ENCODE measurements at regions not wholly inside any gene's neighbourhood (a gene's known extent, or its start where the extent isn't known, plus 50 kb on each side); places are given as distances from the start of the nearest gene placed in this dataset.

DNA sequence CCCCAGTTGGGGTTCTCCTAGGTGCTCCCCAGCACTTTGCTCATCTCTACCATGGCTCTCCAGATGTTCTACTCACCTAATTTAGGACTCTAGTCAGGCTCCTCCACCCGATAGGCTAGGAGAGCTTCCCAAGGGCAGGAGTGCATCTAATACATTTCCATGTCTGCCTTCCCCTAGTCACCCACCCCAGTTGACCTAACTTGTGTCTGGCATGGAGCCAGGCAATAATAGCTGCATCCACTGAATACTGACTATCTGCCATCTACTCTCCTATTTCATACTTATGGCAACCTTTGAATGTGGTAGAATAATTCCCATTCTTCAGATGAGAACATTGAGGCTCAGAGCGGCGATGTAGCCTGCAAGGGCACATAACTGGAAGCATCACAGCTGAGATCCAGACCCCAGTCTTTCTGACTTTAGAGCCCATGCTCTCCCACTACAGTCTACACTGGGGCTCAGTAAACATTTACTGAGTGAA, 71.8 kb upstream of the YWHAQ start:
- CTCF ChIA-PET: no interaction called here
- no peak for TF ChIP-seq CBX3 (IDR thresholded peaks at IDR 0.05; ENCODE audit: low read depth)
- no peak for TF ChIP-seq TCF7L2 (IDR thresholded peaks at IDR 0.05; ENCODE audit: borderline replicate concordance, extremely low read depth, insufficient read depth, insufficient read length)
- TF ChIP-seq SP1 (IDR thresholded peaks at IDR 0.05; ENCODE audit: low read depth): no peak
- TF ChIP-seq, protein P1, sequence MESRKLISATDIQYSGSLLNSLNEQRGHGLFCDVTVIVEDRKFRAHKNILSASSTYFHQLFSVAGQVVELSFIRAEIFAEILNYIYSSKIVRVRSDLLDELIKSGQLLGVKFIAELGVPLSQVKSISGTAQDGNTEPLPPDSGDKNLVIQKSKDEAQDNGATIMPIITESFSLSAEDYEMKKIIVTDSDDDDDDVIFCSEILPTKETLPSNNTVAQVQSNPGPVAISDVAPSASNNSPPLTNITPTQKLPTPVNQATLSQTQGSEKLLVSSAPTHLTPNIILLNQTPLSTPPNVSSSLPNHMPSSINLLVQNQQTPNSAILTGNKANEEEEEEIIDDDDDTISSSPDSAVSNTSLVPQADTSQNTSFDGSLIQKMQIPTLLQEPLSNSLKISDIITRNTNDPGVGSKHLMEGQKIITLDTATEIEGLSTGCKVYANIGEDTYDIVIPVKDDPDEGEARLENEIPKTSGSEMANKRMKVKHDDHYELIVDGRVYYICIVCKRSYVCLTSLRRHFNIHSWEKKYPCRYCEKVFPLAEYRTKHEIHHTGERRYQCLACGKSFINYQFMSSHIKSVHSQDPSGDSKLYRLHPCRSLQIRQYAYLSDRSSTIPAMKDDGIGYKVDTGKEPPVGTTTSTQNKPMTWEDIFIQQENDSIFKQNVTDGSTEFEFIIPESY (IDR thresholded peaks at IDR 0.05; ENCODE audit: extremely low read depth, insufficient replicate concordance, low read length): no peak
- TF ChIP-seq POLR2AphosphoS5 (IDR thresholded peaks at IDR 0.05; ENCODE audit: low read depth, low read length): no peak
- TF ChIP-seq ZNF274 (IDR thresholded peaks at IDR 0.05; ENCODE audit: low read depth, low read length): no peak
- TF ChIP-seq EZH2 (IDR thresholded peaks at IDR 0.05): no peak
- no peak for TF ChIP-seq EZH2phosphoT487 (IDR thresholded peaks at IDR 0.05; ENCODE audit: borderline replicate concordance)
- TF ChIP-seq, protein P2, sequence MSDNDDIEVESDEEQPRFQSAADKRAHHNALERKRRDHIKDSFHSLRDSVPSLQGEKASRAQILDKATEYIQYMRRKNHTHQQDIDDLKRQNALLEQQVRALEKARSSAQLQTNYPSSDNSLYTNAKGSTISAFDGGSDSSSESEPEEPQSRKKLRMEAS (IDR thresholded peaks at IDR 0.05): no peak
- TF ChIP-seq SRF (IDR thresholded peaks at IDR 0.05; ENCODE audit: low read depth): no peak
- no peak for TF ChIP-seq SIN3A (IDR thresholded peaks at IDR 0.05; ENCODE audit: low read depth)
- no peak overlapping the region for H3K27ac ChIP-seq (ENCODE audit: low read depth, low read length)
- H4K20me1 ChIP-seq (ENCODE audit: insufficient read depth): no peaks in the 10 kb centered on the region
- BruUV-seq (replicated peaks): no TSS peak
- H3K9me3 ChIP-seq (ENCODE audit: control insufficient read depth in 1 of 2, insufficient read depth in 1 of 2, low read depth in 1 of 2, low read length in 2 of 2): no peaks in the 10 kb centered on the region
- RAD21 ChIA-PET (ENCODE audit: low non-redundant PET in 1 of 2, low total read pairs in 2 of 2, uncharacterized antibody in 2 of 2, unreplicated experiment in 2 of 2): no interaction called here
- POLR2A ChIA-PET: interaction anchor here (1.0 kb wide), 2 partner anchors 8 to 72 kb away, joined by 3 read pairs; partner anchors contain the start of gene YWHAQ
- no peak for ATAC-seq
- no peak overlapping the region for H3K4me2 ChIP-seq (ENCODE audit: low read length)
- peaks cover 10 to 25% of the 10 kb centered on the region in 2 experiments; a peak in 3 of 4 replicates for H3K4me1 ChIP-seq (ENCODE audit: control insufficient read depth in 1 of 2, insufficient read depth in 2 of 2, low read length in 2 of 2)
- H3K27me3 ChIP-seq (ENCODE audit: insufficient read depth, low read length): no peaks in the 10 kb centered on the region
- H3K9me2 ChIP-seq (ENCODE audit: insufficient read depth): no peaks in the 10 kb centered on the region
- no peak overlapping the region for H2AFZ ChIP-seq (ENCODE audit: low read depth, low read length, poor library complexity, severe bottlenecking)
- H3K4me3 ChIP-seq (replicated peaks in 1 of 2; ENCODE audit: low read depth in 1 of 2, low read length in 2 of 2): no peak overlapping the region
- H3K79me2 ChIP-seq (ENCODE audit: insufficient read depth, low read length): no peaks in the 10 kb centered on the region
- no peak for DNase-seq (ENCODE audit: low read depth, low spot score)
- intact Hi-C loops (cut with micrococcal nuclease): no loop called here
- H3K9ac ChIP-seq (ENCODE audit: low read length): no peak overlapping the region
- no peaks in the 10 kb centered on the region for H3K36me3 ChIP-seq (ENCODE audit: control insufficient read depth in 1 of 2, insufficient read depth in 2 of 2, low read length in 2 of 2)

All from HCT116 (cell line).